B cell (primary cell): ENCODE measurements at regions not wholly inside any gene's neighbourhood (a gene's known extent, or its start where the extent isn't known, plus 50 kb on each side); places are given as distances from the start of the nearest gene placed in this dataset.

Experiments
- EZH2 ChIP-seq: IDR thresholded peaks from 2 replicates; pipeline ENCODE4 v1.6.1; 2012; ENCODE audit warnings: borderline replicate concordance, low read depth, mild to moderate bottlenecking, moderate library complexity, low read length; ENCODE audit not compliant: insufficient read depth, poor library complexity, severe bottlenecking
- TF ChIP-seq, protein P1 (sequence below): fragments of 200-600 bp; IDR thresholded peaks from one replicate; pipeline ENCODE4 v1.8.0; 2022; ENCODE audit warnings: antibody characterized with exemption, mild to moderate bottlenecking

DNA sequence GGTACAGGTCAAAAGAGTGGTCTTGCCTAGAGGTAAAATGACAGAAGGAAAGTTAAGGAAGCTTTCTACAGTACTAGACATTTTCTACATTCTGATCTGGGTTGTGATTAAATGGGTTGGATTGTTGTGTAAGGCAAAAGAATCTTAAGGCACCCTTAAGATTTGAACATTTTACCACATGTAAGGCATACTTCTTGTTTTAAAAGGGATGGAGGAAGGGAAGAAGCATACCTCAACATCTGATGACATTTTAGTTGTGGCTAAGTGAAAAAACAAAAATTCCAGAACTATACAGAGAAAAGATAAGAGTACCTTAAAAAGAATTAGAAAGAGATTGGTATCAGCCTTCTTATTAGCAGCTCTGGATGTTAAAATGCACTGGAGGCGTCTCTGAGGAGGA is 356.0 kb upstream of the CADM1 start:
- no peak for TF ChIP-seq EZH2
- TF ChIP-seq, protein P1, sequence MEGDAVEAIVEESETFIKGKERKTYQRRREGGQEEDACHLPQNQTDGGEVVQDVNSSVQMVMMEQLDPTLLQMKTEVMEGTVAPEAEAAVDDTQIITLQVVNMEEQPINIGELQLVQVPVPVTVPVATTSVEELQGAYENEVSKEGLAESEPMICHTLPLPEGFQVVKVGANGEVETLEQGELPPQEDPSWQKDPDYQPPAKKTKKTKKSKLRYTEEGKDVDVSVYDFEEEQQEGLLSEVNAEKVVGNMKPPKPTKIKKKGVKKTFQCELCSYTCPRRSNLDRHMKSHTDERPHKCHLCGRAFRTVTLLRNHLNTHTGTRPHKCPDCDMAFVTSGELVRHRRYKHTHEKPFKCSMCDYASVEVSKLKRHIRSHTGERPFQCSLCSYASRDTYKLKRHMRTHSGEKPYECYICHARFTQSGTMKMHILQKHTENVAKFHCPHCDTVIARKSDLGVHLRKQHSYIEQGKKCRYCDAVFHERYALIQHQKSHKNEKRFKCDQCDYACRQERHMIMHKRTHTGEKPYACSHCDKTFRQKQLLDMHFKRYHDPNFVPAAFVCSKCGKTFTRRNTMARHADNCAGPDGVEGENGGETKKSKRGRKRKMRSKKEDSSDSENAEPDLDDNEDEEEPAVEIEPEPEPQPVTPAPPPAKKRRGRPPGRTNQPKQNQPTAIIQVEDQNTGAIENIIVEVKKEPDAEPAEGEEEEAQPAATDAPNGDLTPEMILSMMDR: no peak
